ENCODE measurements at regions not wholly inside any gene's neighbourhood (a gene's known extent, or its start where the extent isn't known, plus 50 kb on each side); places are given as distances from the start of the nearest gene placed in this dataset.
A peak's percentile ranks its signal among the peaks of the same experiment; 100 is the strongest.

GRCh38 chr14:25178255-25178654 lies 128.3 kb upstream of the STXBP6 start:
- Histone ChIP-seq H3K27me3 (ENCODE audit: low read length) (no peaks in the 10 kb centered on the region), H3K4me3 (ENCODE audit: insufficient read depth, low read length, poor library complexity, severe bottlenecking) (no peak overlapping the region), H3K9ac (ENCODE audit: low read length) (no peak overlapping the region), H3F3A (ENCODE audit: insufficient read depth) (no peaks in the 10 kb centered on the region), H4K20me1 (ENCODE audit: low read depth, low read length) (no peaks in the 10 kb centered on the region), H3K27ac (ENCODE audit: low read depth, low read length) (no peak overlapping the region), H3K79me2 (ENCODE audit: insufficient read depth, low read length) (no peaks in the 10 kb centered on the region), H2AFZ (ENCODE audit: low read depth, low read length, severe bottlenecking) (no peak overlapping the region), H3K9me3 (ENCODE audit: insufficient read depth, low read length) (0 out of 2 replicates have a peak, but pooled peaks cover 6% of the 10 kb centered on the region), H3K9me2 (replicated peaks; ENCODE audit: insufficient read depth, low read length) (no peaks in the 10 kb centered on the region), H3K36me3 (ENCODE audit: low read length) (no peaks in the 10 kb centered on the region), H3K4me2 (ENCODE audit: low read depth, low read length, poor library complexity, severe bottlenecking) (no peak overlapping the region)
- TF ChIP-seq CTCF (IDR thresholded peaks at IDR 0.05; ENCODE audit: insufficient read depth, low read length, poor library complexity, severe bottlenecking) (no peak), EZH2phosphoT487 (conservative IDR thresholded peaks at IDR 0.05; ENCODE audit: low read length) (no peak)

DNA sequence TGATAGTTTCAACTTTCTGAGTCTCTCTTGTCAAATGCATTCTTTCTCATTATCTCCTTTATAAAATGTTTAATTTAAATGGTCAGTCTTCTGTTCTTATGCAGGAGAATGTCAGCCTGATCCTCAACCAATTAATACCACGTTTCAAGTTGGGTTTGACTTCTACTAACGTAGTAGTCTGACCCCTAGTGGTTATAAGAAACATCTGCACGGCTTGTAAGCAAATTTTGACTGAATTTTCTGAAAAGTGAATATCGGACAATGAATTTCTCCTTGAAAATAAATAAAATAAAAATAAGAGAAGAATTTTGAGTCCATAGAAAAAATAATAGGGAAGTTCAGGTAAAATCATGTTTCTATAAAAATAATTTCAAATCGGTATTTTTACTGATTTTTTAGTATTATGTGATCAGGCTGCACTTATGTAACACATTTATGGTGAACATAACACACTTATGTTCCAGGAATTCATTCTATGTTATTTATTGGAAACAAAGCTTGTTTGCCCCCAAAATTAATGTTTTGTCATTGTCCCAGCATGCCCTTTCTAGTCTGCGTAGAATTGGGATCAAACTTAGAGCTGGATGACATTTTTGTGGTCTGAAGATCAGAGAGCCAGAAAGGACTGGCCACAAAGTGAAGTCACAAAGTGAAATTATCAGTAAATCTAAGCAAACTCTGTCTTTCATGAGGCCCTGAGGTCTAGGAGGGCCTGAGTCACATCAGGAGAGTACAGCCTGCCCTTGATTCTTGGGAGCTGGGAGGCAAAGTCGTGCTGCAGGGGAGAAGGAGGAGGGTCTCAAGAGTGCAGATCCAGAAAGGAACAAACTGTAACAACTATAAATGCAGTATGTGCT lies 101.2 kb upstream of the STXBP6 start:
- Histone ChIP-seq H2AFZ (ENCODE audit: low read depth, low read length, severe bottlenecking) (no peak overlapping the region), H3K27me3 (ENCODE audit: low read length) (no peaks in the 10 kb centered on the region), H3K27ac (ENCODE audit: low read depth, low read length) (no peak overlapping the region), H3K36me3 (ENCODE audit: low read length) (no peaks in the 10 kb centered on the region), H3F3A (ENCODE audit: insufficient read depth) (no peaks in the 10 kb centered on the region), H3K9ac (ENCODE audit: low read length) (no peak overlapping the region), H3K4me2 (ENCODE audit: low read depth, low read length, poor library complexity, severe bottlenecking) (no peak overlapping the region), H3K4me3 (ENCODE audit: insufficient read depth, low read length, poor library complexity, severe bottlenecking) (no peak overlapping the region), H3K9me3 (ENCODE audit: insufficient read depth, low read length) (no peaks in the 10 kb centered on the region), H3K79me2 (ENCODE audit: insufficient read depth, low read length) (no peaks in the 10 kb centered on the region), H3K9me2 (replicated peaks; ENCODE audit: insufficient read depth, low read length) (no peaks in the 10 kb centered on the region), H4K20me1 (ENCODE audit: low read depth, low read length) (no peaks in the 10 kb centered on the region)
- TF ChIP-seq CTCF (IDR thresholded peaks at IDR 0.05; ENCODE audit: insufficient read depth, low read length, poor library complexity, severe bottlenecking) (peak; percentile 72), EZH2phosphoT487 (conservative IDR thresholded peaks at IDR 0.05; ENCODE audit: low read length) (no peak)

DNA sequence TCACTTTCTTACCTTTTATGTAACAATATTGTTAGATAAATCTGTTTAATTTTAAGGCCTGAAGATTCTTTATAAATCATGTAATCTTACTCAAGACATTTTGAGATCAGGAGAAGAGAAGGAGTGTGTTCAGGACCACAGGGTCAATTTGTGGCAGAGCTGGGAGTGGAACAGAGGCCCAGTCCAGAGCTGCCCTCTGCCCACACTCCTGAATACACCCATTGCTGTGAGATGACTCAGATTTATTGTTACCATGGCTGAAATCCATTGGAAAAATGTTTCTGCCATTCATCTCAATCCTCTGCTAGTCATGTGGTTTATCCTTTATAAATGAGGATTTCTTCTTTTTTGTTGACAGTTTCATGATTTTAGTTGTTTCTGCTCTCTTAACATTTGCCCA lies 100.5 kb upstream of the STXBP6 start:
- no peaks in the 10 kb centered on the region for H3K9me3 ChIP-seq (ENCODE audit: insufficient read depth, low read length)

More for the DNA sequence above, 100.5 kb upstream of the STXBP6 start:
- H3K9me2 ChIP-seq (replicated peaks; ENCODE audit: insufficient read depth, low read length) = no peaks in the 10 kb centered on the region
- TF ChIP-seq CTCF (IDR thresholded peaks at IDR 0.05; ENCODE audit: insufficient read depth, low read length, poor library complexity, severe bottlenecking) (no peak), EZH2phosphoT487 (conservative IDR thresholded peaks at IDR 0.05; ENCODE audit: low read length) (no peak)
- no peaks in the 10 kb centered on the region for H3K27me3 ChIP-seq (ENCODE audit: low read length)
- H3K27ac ChIP-seq (ENCODE audit: low read depth, low read length) = no peak overlapping the region
- no peak overlapping the region for H3K4me3 ChIP-seq (ENCODE audit: insufficient read depth, low read length, poor library complexity, severe bottlenecking)
- no peaks in the 10 kb centered on the region for H3K79me2 ChIP-seq (ENCODE audit: insufficient read depth, low read length)
- H2AFZ ChIP-seq (ENCODE audit: low read depth, low read length, severe bottlenecking) = no peak overlapping the region
- H3K36me3 ChIP-seq (ENCODE audit: low read length) = no peaks in the 10 kb centered on the region
- H3F3A ChIP-seq (ENCODE audit: insufficient read depth) = no peaks in the 10 kb centered on the region
- no peak overlapping the region for H3K9ac ChIP-seq (ENCODE audit: low read length)
- H4K20me1 ChIP-seq (ENCODE audit: low read depth, low read length) = no peaks in the 10 kb centered on the region
- H3K4me2 ChIP-seq (ENCODE audit: low read depth, low read length, poor library complexity, severe bottlenecking) = no peak overlapping the region
